ENCODE measurements at regions not wholly inside any gene's neighbourhood (a gene's known extent, or its start where the extent isn't known, plus 50 kb on each side); places are given as distances from the start of the nearest gene placed in this dataset.

DNA sequence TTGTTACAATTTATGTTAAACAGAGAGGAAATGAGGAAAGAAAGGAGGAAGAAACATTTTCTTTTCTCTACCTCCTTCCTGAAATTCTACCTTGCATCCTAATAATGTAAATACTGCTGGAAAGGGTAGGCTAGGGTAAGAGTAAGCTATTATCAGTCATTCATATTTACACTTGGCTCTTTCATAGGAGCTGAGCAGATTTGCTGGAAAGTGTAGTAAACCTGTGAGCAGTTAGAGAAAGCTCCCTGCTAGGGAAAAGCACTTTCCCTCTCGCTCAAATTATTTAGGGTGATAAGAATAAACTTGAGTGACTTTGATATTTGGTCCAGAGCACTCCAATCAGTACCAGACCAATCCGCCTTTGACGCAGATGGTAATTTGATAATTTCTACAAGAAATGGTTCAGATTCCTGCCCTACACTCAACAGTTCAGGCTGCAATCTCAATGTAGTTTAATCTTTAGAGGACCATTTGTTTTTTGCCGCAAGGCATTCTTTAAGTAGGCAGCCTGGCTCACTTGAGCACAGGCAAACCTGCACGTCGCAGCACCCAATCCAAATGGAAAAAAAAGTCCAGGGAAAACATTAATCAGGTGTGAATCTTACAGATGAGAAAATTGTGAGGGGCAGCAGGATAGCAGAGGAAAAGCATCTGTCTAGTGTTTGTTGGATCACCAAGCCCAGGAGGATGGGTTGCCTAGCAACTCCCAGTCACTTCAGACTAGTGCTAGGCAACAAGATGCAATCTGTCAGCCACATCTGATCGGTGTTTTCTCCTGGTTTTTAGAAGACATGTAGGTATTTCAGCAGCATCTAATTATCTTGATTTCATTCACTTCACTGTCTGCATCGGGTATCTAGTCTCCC lies 68.6 kb upstream of the KL start:
- no peak for DNase-seq (ENCODE audit: low spot score)
- TF ChIP-seq, protein P1, sequence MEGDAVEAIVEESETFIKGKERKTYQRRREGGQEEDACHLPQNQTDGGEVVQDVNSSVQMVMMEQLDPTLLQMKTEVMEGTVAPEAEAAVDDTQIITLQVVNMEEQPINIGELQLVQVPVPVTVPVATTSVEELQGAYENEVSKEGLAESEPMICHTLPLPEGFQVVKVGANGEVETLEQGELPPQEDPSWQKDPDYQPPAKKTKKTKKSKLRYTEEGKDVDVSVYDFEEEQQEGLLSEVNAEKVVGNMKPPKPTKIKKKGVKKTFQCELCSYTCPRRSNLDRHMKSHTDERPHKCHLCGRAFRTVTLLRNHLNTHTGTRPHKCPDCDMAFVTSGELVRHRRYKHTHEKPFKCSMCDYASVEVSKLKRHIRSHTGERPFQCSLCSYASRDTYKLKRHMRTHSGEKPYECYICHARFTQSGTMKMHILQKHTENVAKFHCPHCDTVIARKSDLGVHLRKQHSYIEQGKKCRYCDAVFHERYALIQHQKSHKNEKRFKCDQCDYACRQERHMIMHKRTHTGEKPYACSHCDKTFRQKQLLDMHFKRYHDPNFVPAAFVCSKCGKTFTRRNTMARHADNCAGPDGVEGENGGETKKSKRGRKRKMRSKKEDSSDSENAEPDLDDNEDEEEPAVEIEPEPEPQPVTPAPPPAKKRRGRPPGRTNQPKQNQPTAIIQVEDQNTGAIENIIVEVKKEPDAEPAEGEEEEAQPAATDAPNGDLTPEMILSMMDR (IDR thresholded peaks at IDR 0.05; ENCODE audit: borderline replicate concordance, control extremely low read depth, extremely low read depth, insufficient read depth, missing control alignments), result no peak
- in situ Hi-C loops (cut with MboI; ENCODE audit: low sequenced_read_pairs, unreplicated experiment), result no loop called here

DNA sequence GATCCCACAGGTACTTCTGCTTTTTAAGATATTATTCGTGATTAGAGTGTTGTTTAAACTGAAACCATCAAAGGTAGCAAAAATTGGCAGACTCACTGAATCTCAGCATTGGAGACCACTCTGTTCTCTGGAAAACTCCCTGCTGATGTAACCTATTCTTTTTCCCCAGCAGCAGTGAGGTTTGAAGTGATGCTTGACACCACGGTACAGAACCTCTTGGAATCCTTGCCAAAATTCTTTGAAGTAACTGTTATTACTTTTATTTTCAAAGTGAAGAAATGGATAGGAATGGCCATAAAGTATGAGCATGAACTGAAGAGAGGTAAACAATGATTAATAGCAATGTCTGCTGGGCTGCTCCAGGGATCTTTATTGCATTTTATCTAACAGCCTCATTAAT lies 66.4 kb upstream of the KL start:
- in situ Hi-C loops (cut with MboI; ENCODE audit: low sequenced_read_pairs, unreplicated experiment), result no loop called here
- TF ChIP-seq, protein P1 (IDR thresholded peaks at IDR 0.05; ENCODE audit: borderline replicate concordance, control extremely low read depth, extremely low read depth, insufficient read depth, missing control alignments), result no peak
- no peak for DNase-seq (ENCODE audit: low spot score)

- in situ Hi-C loops (cut with MboI; ENCODE audit: low sequenced_read_pairs, unreplicated experiment), result no loop called here
- DNase-seq (ENCODE audit: low spot score), result no peak
Measured at GRCh38 chr13:32951580-32951979, 64.6 kb upstream of the KL start.

DNA sequence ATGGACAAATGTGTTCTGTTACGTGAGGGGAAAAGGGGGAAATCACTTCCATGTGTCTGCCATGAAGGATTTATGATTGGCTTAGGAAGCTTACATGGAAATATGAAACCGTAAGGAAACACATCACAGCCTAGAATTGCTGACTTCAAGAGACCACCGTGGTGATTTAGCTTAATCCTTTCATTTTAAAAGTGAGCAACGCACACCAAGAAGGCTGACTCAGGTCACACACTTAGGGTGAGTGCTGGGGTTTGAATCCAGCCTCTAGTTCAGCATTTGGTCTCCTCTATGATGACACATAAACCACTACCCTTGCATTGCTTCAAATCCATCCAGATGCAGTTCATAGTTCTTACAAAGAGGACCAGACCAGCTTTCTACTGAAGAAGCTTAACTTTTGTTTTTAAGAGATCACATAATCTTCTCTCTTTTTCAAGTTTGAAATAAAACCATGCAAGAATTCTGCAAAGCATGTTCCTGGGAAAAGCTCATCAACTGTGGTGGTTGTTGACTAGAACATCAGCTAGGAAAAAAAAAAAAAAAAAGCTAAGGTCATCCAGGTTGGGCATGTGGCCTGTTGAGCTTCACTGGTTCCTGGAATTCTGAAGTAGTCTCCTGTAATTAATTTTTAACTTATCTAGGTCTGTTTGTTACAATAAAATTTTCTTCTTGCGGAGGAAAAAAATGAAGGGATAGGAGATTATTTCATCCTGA lies 60.2 kb upstream of the KL start:
- DNase-seq (ENCODE audit: low spot score), result no peak

More at GRCh38 chr13:32951580-32951979, 64.6 kb upstream of the KL start:
- TF ChIP-seq, protein P1 (IDR thresholded peaks at IDR 0.05; ENCODE audit: borderline replicate concordance, control extremely low read depth, extremely low read depth, insufficient read depth, missing control alignments), result no peak

GRCh38 chr13:32956595-32956933 lies 59.7 kb upstream of the KL start:
- TF ChIP-seq, protein P1 (IDR thresholded peaks at IDR 0.05; ENCODE audit: borderline replicate concordance, control extremely low read depth, extremely low read depth, insufficient read depth, missing control alignments), result no peak
- no peak for DNase-seq (ENCODE audit: low spot score)

More for the DNA sequence above, 60.2 kb upstream of the KL start:
- in situ Hi-C loops (cut with MboI; ENCODE audit: low sequenced_read_pairs, unreplicated experiment), result no loop called here
- TF ChIP-seq, protein P1 (IDR thresholded peaks at IDR 0.05; ENCODE audit: borderline replicate concordance, control extremely low read depth, extremely low read depth, insufficient read depth, missing control alignments), result no peak

DNA sequence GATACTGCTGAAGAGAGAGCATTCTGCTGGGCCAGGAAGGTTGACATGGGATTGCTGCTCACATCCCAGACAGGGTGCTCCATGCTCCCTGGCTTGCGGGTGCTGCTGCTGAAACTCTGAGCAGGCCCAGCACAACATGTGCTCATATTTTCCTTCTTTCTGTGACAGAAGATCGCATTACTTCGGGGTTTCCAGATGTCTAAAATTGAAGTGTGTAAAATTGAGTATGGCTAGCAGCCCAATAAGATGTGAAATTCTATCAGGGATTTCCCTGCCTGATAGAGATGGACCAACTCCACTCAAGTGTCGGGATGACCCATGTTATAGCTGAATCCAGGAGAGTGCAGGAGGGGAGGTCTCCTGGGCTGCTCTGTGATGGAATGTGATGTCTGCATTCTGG lies 55.6 kb upstream of the KL start:
- in situ Hi-C loops (cut with MboI; ENCODE audit: low sequenced_read_pairs, unreplicated experiment), result no loop called here
- TF ChIP-seq, protein P1 (IDR thresholded peaks at IDR 0.05; ENCODE audit: borderline replicate concordance, control extremely low read depth, extremely low read depth, insufficient read depth, missing control alignments), result no peak
- no peak for DNase-seq (ENCODE audit: low spot score)

More at GRCh38 chr13:32956595-32956933, 59.7 kb upstream of the KL start:
- in situ Hi-C loops (cut with MboI; ENCODE audit: low sequenced_read_pairs, unreplicated experiment), result no loop called here
